SU-DHL-6 (cell line): ENCODE measurements at regions not wholly inside any gene's neighbourhood (a gene's known extent, or its start where the extent isn't known, plus 50 kb on each side); places are given as distances from the start of the nearest gene placed in this dataset.

ENCODE experiments used
- EZH2phosphoT487 ChIP-seq: fragments of 200-600 bp; sonication (generic), shearing (Covaris generic); conservative IDR thresholded peaks from 2 replicates; pipeline ENCODE4 v1.6.1; 2018; ENCODE audit warnings: mild to moderate bottlenecking, antibody characterized with exemption, low read length, moderate library complexity, mixed read lengths
- TF ChIP-seq, protein P1 (sequence below): fragments of 200-600 bp; sonication (generic); IDR thresholded peaks from one replicate; pipeline ENCODE4 v1.5.1; 2017; ENCODE audit warnings: antibody characterized with exemption, mild to moderate bottlenecking, low read length, moderate library complexity; ENCODE audit not compliant: insufficient read depth, poor library complexity, severe bottlenecking

DNA sequence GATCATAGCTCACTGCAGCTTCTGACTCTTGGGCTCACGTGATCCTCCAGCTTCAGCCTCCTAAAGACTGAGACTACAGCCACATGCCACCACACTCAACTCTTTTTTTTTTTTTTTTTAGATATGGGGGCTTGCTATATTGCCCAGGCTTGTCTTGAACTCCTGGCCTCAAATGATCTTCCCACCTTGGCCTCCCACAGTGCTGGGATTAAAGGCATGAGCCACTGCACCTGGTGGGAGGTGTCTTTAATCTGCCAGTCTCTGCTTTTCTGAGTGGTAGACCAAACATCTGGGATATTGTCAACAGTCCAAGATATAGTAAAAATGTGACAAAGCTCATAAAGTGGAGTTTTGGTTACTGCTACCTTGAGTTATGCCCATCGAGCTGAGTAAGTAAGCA, 104.9 kb upstream of the FOXP2 start:
- TF ChIP-seq, protein P1, sequence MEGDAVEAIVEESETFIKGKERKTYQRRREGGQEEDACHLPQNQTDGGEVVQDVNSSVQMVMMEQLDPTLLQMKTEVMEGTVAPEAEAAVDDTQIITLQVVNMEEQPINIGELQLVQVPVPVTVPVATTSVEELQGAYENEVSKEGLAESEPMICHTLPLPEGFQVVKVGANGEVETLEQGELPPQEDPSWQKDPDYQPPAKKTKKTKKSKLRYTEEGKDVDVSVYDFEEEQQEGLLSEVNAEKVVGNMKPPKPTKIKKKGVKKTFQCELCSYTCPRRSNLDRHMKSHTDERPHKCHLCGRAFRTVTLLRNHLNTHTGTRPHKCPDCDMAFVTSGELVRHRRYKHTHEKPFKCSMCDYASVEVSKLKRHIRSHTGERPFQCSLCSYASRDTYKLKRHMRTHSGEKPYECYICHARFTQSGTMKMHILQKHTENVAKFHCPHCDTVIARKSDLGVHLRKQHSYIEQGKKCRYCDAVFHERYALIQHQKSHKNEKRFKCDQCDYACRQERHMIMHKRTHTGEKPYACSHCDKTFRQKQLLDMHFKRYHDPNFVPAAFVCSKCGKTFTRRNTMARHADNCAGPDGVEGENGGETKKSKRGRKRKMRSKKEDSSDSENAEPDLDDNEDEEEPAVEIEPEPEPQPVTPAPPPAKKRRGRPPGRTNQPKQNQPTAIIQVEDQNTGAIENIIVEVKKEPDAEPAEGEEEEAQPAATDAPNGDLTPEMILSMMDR = no peak
- no peak for TF ChIP-seq EZH2phosphoT487
